Keratinocyte (primary cell): ENCODE measurements at regions not wholly inside any gene's neighbourhood (a gene's known extent, or its start where the extent isn't known, plus 50 kb on each side); places are given as distances from the start of the nearest gene placed in this dataset.

Source experiments
- EZH2 ChIP-seq: IDR thresholded peaks from one replicate; pipeline ENCODE4 v1.6.1; 2012; ENCODE audit warnings: inconsistent platforms, mild to moderate bottlenecking, low read length, moderate library complexity
- TF ChIP-seq, protein P1 (sequence below), 3 experiments: IDR thresholded peaks in 1 of 3; conservative IDR thresholded peaks in 1 of 3; optimal IDR thresholded peaks in 1 of 3; 2 replicates in 2 of 3; 3 replicates in 1 of 3; pipeline versions ENCODE3 to v1.5.1; 2011; ENCODE audit warnings: low read length in 3 of 3, mild to moderate bottlenecking in 3 of 3, moderate library complexity in 2 of 3, control low read depth in 1 of 3, inconsistent platforms in 1 of 3; ENCODE audit not compliant: insufficient read depth in 2 of 3; ENCODE audit errors: extremely low read depth in 1 of 3

- TF ChIP-seq, protein P1, sequence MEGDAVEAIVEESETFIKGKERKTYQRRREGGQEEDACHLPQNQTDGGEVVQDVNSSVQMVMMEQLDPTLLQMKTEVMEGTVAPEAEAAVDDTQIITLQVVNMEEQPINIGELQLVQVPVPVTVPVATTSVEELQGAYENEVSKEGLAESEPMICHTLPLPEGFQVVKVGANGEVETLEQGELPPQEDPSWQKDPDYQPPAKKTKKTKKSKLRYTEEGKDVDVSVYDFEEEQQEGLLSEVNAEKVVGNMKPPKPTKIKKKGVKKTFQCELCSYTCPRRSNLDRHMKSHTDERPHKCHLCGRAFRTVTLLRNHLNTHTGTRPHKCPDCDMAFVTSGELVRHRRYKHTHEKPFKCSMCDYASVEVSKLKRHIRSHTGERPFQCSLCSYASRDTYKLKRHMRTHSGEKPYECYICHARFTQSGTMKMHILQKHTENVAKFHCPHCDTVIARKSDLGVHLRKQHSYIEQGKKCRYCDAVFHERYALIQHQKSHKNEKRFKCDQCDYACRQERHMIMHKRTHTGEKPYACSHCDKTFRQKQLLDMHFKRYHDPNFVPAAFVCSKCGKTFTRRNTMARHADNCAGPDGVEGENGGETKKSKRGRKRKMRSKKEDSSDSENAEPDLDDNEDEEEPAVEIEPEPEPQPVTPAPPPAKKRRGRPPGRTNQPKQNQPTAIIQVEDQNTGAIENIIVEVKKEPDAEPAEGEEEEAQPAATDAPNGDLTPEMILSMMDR (optimal IDR thresholded peaks at IDR 0.05 in 1 of 3, IDR thresholded peaks at IDR 0.05 in 1 of 3, conservative IDR thresholded peaks at IDR 0.05 in 1 of 3; ENCODE audit: extremely low read depth in 1 of 3, insufficient read depth in 2 of 3, low read length in 3 of 3): no peak
- no peak for TF ChIP-seq EZH2
These were observed 134.5 kb downstream of the RPS12 start for GRCh38 chr6:132948889-132949288.
